GM20000 (cell line): ENCODE measurements at regions not wholly inside any gene's neighbourhood (a gene's known extent, or its start where the extent isn't known, plus 50 kb on each side); places are given as distances from the start of the nearest gene placed in this dataset.
"Not testable (repeated sequence)": the region's sequence is repeated elsewhere in the genome, so short reads cannot be mapped to it uniquely, and the experiment has no call there.

ENCODE experiments used
- DNase-seq: peaks from one replicate; pipeline ENCODE4 v3.0.0; 2012; ENCODE audit warnings: low spot score
- CTCF ChIP-seq: IDR thresholded peaks from 2 replicates; pipeline ENCODE4 v1.5.1; 2012; ENCODE audit warnings: mild to moderate bottlenecking, control low read depth; ENCODE audit errors: extremely low read depth, missing control alignments

- DNase-seq, result no peak
Measured at GRCh38 chrX:76922100-76922499, 494.6 kb downstream of the MAGEE1 start.

GRCh38 chrX:76924616-76925015, 497.1 kb downstream of the MAGEE1 start:
- DNase-seq, result not testable (repeated sequence)

More at GRCh38 chrX:76922100-76922499, 494.6 kb downstream of the MAGEE1 start:
- no peak for TF ChIP-seq CTCF

GRCh38 chrX:76931518-76931917, 504.0 kb downstream of the MAGEE1 start:
- TF ChIP-seq CTCF, result no peak
- no peak for DNase-seq

- no peak for DNase-seq
- no peak for TF ChIP-seq CTCF
Measured at GRCh38 chrX:76957485-76957884, 489.7 kb upstream of the FGF16 start.

GRCh38 chrX:76971393-76972376, 475.5 kb upstream of the FGF16 start:
- no peak for DNase-seq
- no peak for TF ChIP-seq CTCF

- TF ChIP-seq CTCF, result no peak
- DNase-seq, result no peak
Measured at GRCh38 chrX:76977452-76977851, 469.7 kb upstream of the FGF16 start.

GRCh38 chrX:76987381-76987780, 459.8 kb upstream of the FGF16 start:
- TF ChIP-seq CTCF, result no peak
- no peak for DNase-seq

GRCh38 chrX:76996641-76997040, 450.5 kb upstream of the FGF16 start:
- no peak for DNase-seq
- no peak for TF ChIP-seq CTCF
